ENCODE measurements at regions not wholly inside any gene's neighbourhood (a gene's known extent, or its start where the extent isn't known, plus 50 kb on each side); places are given as distances from the start of the nearest gene placed in this dataset.
A peak's percentile ranks its signal among the peaks of the same experiment; 100 is the strongest.
"Not testable (repeated sequence)": the region's sequence is repeated elsewhere in the genome, so short reads cannot be mapped to it uniquely, and the experiment has no call there.

DNA sequence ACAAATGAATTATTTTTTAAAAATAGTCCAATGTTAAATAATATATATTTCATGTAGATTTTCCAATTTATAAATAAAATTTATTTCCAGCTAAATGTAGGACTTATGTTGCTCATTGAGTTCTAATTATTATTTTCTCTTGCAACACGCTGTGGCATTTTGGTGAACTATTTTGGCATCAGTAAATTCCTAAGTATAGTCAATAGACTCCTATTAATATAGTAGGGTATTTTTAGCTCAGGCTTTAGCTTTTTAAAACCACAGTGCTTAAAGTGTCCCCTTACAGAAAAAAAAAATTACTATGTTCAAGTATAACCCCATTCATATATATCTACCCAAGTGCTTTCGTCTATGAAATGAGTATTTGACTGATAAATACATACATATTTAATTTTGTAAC is 919.2 kb upstream of the SOX9 start:
- Histone ChIP-seq H3K27me3 (replicated peaks; ENCODE audit: insufficient read depth) (no peaks in the 10 kb centered on the region), H3K9me3 (no peaks in the 10 kb centered on the region), H3K4me3 (no peak overlapping the region), H3K36me3 (no peaks in the 10 kb centered on the region), H3K27ac (no peak overlapping the region), H3K4me1 (replicated peaks) (no peaks in the 10 kb centered on the region)
- intact Hi-C loops (cut with DNase I) = no loop called here
- WGBS = 92% methylated on average over 2 of the region's 2 CpGs
- TF ChIP-seq, protein P1, sequence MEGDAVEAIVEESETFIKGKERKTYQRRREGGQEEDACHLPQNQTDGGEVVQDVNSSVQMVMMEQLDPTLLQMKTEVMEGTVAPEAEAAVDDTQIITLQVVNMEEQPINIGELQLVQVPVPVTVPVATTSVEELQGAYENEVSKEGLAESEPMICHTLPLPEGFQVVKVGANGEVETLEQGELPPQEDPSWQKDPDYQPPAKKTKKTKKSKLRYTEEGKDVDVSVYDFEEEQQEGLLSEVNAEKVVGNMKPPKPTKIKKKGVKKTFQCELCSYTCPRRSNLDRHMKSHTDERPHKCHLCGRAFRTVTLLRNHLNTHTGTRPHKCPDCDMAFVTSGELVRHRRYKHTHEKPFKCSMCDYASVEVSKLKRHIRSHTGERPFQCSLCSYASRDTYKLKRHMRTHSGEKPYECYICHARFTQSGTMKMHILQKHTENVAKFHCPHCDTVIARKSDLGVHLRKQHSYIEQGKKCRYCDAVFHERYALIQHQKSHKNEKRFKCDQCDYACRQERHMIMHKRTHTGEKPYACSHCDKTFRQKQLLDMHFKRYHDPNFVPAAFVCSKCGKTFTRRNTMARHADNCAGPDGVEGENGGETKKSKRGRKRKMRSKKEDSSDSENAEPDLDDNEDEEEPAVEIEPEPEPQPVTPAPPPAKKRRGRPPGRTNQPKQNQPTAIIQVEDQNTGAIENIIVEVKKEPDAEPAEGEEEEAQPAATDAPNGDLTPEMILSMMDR (IDR thresholded peaks at IDR 0.05) = no peak
- no peak for TF ChIP-seq POLR2AphosphoS5 (IDR thresholded peaks at IDR 0.05)
- no peak for DNase-seq (ENCODE audit: low spot score)

DNA sequence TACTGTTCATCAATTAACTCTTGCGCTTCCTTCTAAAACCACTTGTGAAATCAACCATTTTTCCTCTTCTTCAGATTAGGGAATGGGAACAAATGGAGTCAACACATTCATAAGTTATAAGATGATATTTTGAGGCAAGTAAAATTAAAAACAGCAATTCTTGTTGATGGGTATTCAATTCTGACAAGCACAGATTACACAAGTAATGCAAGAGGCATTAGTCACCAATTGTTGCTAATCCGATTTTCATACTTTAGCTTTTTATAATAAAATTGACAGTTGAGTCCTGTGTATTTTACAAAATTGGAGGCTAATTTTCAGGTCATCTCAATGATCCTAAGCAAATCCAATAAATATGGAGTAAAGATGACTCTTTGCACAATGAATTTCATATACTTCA is 918.4 kb upstream of the SOX9 start:
- no peaks in the 10 kb centered on the region for H3K36me3 ChIP-seq
- H3K4me1 ChIP-seq (replicated peaks) = no peaks in the 10 kb centered on the region
- no peak overlapping the region for H3K27ac ChIP-seq
- TF ChIP-seq POLR2AphosphoS5 (IDR thresholded peaks at IDR 0.05) = no peak
- TF ChIP-seq, protein P1 (IDR thresholded peaks at IDR 0.05) = no peak
- no peak for TF ChIP-seq POLR2A (IDR thresholded peaks at IDR 0.05)
- no peaks in the 10 kb centered on the region for H3K9me3 ChIP-seq
- WGBS = 100% methylated on average over 2 of the region's 2 CpGs
- intact Hi-C loops (cut with DNase I) = no loop called here
- no peak for DNase-seq (ENCODE audit: low spot score)
- no peak overlapping the region for H3K4me3 ChIP-seq
- no peaks in the 10 kb centered on the region for H3K27me3 ChIP-seq (replicated peaks; ENCODE audit: insufficient read depth)

GRCh38 chr17:71203953-71204352 is 916.9 kb upstream of the SOX9 start:
- H3K4me1 ChIP-seq (replicated peaks) = no peaks in the 10 kb centered on the region
- WGBS = 87% methylated on average over 1 of the region's 1 CpG
- no peaks in the 10 kb centered on the region for H3K9me3 ChIP-seq
- no peak overlapping the region for H3K4me3 ChIP-seq
- TF ChIP-seq POLR2AphosphoS5 (IDR thresholded peaks at IDR 0.05) = no peak
- no peak for TF ChIP-seq POLR2A (IDR thresholded peaks at IDR 0.05)
- intact Hi-C loops (cut with DNase I) = no loop called here
- no peak for DNase-seq (ENCODE audit: low spot score)
- H3K36me3 ChIP-seq = no peaks in the 10 kb centered on the region
- H3K27ac ChIP-seq = no peak overlapping the region
- no peaks in the 10 kb centered on the region for H3K27me3 ChIP-seq (replicated peaks; ENCODE audit: insufficient read depth)

DNA sequence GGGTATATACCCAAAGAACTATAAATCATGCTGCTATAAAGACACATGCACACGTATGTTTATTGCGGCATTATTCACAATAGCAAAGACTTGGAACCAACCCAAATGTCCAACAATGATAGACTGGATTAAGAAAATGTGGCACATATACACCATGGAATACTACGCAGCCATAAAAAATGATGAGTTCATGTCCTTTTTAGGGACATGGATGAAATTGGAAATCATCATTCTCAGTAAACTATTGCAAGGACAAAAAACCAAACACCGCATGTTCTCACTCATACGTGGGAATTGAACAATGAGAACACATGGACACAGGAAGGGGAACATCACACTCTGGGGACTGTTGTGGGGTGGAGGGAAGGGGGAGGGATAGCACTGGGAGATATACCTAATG is 914.9 kb upstream of the SOX9 start:
- H3K27me3 ChIP-seq (replicated peaks; ENCODE audit: insufficient read depth); H3K36me3 ChIP-seq; H3K9me3 ChIP-seq; H3K27ac ChIP-seq; H3K4me3 ChIP-seq; intact Hi-C loops (cut with DNase I); H3K4me1 ChIP-seq (replicated peaks); DNase-seq (ENCODE audit: low spot score): not testable (repeated sequence)
- 97% methylated on average over 3 of the region's 5 CpGs for WGBS

- Histone ChIP-seq H3K4me3 (no peak overlapping the region), H3K27ac (no peak overlapping the region), H3K27me3 (replicated peaks; ENCODE audit: insufficient read depth) (no peaks in the 10 kb centered on the region), H3K36me3 (no peaks in the 10 kb centered on the region), H3K4me1 (replicated peaks) (no peaks in the 10 kb centered on the region), H3K9me3 (no peaks in the 10 kb centered on the region)
- intact Hi-C loops (cut with DNase I) = no loop called here
- TF ChIP-seq, protein P1 (IDR thresholded peaks at IDR 0.05) = no peak
- TF ChIP-seq POLR2AphosphoS5 (IDR thresholded peaks at IDR 0.05) (no peak), POLR2A (IDR thresholded peaks at IDR 0.05) (no peak)
- WGBS = 82% methylated on average over 3 of the region's 3 CpGs
- peak; percentile 5 for DNase-seq (ENCODE audit: low spot score)
Observed at GRCh38 chr17:71208111-71208704, 912.6 kb upstream of the SOX9 start.

DNA sequence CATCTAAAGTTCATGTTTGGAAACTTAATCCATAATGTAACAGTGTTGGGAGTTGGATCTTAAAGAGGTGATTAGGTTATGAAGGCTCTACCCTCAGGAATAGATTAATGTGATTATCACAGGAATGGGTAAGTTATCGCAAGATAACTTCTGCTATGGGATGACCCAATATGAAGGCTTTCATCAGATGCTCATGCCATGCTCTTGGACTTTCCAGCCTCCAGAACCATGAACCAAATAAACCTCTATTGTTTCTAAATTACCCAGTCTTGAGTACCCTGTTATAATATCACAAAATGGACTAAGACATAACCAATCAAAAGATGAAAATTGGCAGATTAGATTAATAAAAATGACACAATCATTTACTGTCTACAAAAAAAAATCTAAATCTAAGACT is 906.9 kb upstream of the SOX9 start:
- TF ChIP-seq POLR2AphosphoS5 (IDR thresholded peaks at IDR 0.05) (no peak), POLR2A (IDR thresholded peaks at IDR 0.05) (no peak)
- TF ChIP-seq, protein P1 (IDR thresholded peaks at IDR 0.05) = no peak
- Histone ChIP-seq H3K27me3 (replicated peaks; ENCODE audit: insufficient read depth) (no peaks in the 10 kb centered on the region), H3K4me1 (replicated peaks) (no peaks in the 10 kb centered on the region), H3K4me3 (no peak overlapping the region), H3K9me3 (no peaks in the 10 kb centered on the region), H3K27ac (no peak overlapping the region), H3K36me3 (no peaks in the 10 kb centered on the region)
- 100% methylated on average over 1 of the region's 1 CpG for WGBS
- intact Hi-C loops (cut with DNase I) = no loop called here
- DNase-seq (ENCODE audit: low spot score) = no peak
